HL-60 (cell line): ENCODE measurements at regions not wholly inside any gene's neighbourhood (a gene's known extent, or its start where the extent isn't known, plus 50 kb on each side); places are given as distances from the start of the nearest gene placed in this dataset.

Experiments
- CTCF ChIP-seq: IDR thresholded peaks from one replicate; pipeline ENCODE4 v1.5.1; 2011; ENCODE audit warnings: low read length, control low read depth, inconsistent platforms; ENCODE audit not compliant: insufficient read depth
- SPI1 ChIP-seq: IDR thresholded peaks from 2 replicates; pipeline ENCODE4 v1.6.1; 2012; ENCODE audit warnings: low read depth, mild to moderate bottlenecking, borderline replicate concordance

- TF ChIP-seq CTCF (no peak), SPI1 (no peak)
These were observed 915.2 kb upstream of the MBL2 start for GRCh38 chr10:53687800-53688199.
